ENCODE measurements at regions not wholly inside any gene's neighbourhood (a gene's known extent, or its start where the extent isn't known, plus 50 kb on each side); places are given as distances from the start of the nearest gene placed in this dataset.

- Histone ChIP-seq H3K36me3 (no peaks in the 10 kb centered on the region), H3K27ac (no peak overlapping the region), H3K9me3 (no peaks in the 10 kb centered on the region), H3K4me1 (no peaks in the 10 kb centered on the region), H3K27me3 (no peaks in the 10 kb centered on the region), H3K4me3 (no peak overlapping the region)
- no peak for TF ChIP-seq CTCF (IDR thresholded peaks at IDR 0.05)
- no peak for DNase-seq
- peak; percentile 65 for ATAC-seq
- intact Hi-C loops (cut with DNase I), result no loop called here
Observed at GRCh38 chr7:17722798-17723197, 217.5 kb downstream of the SNX13 start.

- intact Hi-C loops (cut with DNase I), result no loop called here
- Histone ChIP-seq H3K9me3 (no peaks in the 10 kb centered on the region), H3K27me3 (no peaks in the 10 kb centered on the region), H3K4me1 (no peaks in the 10 kb centered on the region), H3K27ac (no peak overlapping the region), H3K4me3 (no peak overlapping the region), H3K36me3 (no peaks in the 10 kb centered on the region)
- ATAC-seq (no peak), DNase-seq (no peak)
- no peak for TF ChIP-seq CTCF (IDR thresholded peaks at IDR 0.05)
Observed at GRCh38 chr7:17725821-17726220, 214.5 kb downstream of the SNX13 start.

- Histone ChIP-seq H3K4me3 (no peak overlapping the region), H3K4me1 (no peaks in the 10 kb centered on the region), H3K36me3 (no peaks in the 10 kb centered on the region), H3K9me3 (peaks cover 0 to 18% of the 10 kb centered on the region in 2 donors), H3K27ac (no peak overlapping the region), H3K27me3 (no peaks in the 10 kb centered on the region)
- intact Hi-C loops (cut with DNase I), result no loop called here
- TF ChIP-seq CTCF (IDR thresholded peaks at IDR 0.05), result no peak
- ATAC-seq (no peak), DNase-seq (no peak)
Observed at GRCh38 chr7:17732083-17732482, 208.2 kb downstream of the SNX13 start.

All from left lung (tissue), 4 donors.